ENCODE measurements at regions not wholly inside any gene's neighbourhood (a gene's known extent, or its start where the extent isn't known, plus 50 kb on each side); places are given as distances from the start of the nearest gene placed in this dataset.

GRCh38 chr9:110143485-110143884 is 64.5 kb downstream of the C9orf152 start:
- DNase-seq (ENCODE audit: low read depth) = no peak

DNA sequence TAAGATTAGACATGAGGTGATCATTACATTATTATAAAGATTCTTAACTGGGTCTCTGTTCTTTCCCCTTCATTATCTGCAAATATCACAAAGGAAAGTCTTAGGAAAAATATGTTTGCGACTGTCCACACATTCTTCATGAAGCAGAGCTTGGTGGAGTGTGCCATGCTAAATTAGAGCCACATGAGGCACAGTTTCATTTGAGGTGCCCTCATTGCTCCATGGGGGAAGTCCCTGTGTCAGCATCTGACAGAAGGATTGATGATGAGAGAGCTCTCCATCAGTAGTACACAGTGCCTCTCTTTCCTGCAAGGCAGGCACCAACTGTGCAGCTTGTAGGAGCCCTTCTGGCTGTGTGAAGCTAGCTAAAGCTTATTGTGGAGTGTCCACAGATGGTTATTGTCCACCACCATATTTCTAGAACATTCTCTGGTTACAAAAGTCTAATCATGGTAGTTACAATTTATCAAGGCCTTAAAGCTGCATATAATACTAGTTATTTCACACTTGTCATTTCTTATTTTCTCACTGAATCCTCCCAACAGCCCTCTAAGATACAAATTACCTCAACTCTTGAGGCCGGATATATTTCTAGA is 63.9 kb downstream of the C9orf152 start:
- DNase-seq (ENCODE audit: low read depth) = no peak

GRCh38 chr9:110146373-110146772 is 61.6 kb downstream of the C9orf152 start:
- DNase-seq (ENCODE audit: low read depth) = no peak

DNA sequence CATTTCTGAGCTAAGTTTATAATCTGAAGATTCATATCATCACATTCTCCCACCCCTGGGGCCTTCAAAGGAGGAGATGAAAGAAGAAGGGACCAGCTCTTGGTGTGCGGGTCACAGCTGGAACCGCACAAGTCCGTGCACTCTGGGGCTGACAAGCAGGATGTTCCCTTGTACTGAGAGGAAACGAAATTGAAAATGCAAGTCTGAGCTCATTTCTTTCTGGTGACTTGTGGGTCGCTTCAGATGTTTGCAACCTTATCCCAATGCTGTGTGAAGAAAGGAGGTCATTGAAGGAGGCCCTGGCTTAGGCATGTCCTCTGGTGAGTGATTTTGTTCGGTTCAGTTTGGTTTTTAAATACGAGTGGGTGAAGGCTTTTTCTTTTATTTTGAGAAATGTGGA is 59.6 kb downstream of the C9orf152 start:
- DNase-seq (ENCODE audit: low read depth) = no peak

GRCh38 chr9:110148891-110149290 is 59.1 kb downstream of the C9orf152 start:
- no peak for DNase-seq (ENCODE audit: low read depth)

All from amniotic epithelial cell (primary cell).